ENCODE measurements at regions not wholly inside any gene's neighbourhood (a gene's known extent, or its start where the extent isn't known, plus 50 kb on each side); places are given as distances from the start of the nearest gene placed in this dataset.

GRCh38 chr5:88657136-88657535 lies 225.8 kb downstream of the MEF2C start:
- Mint-ChIP-seq H3K4me1 (peaks cover 14% of the 10 kb centered on the region), H3K4me3 (no peak overlapping the region), H3K36me3 (ENCODE audit: low read depth) (no peaks in the 10 kb centered on the region), H3K9me3 (no peaks in the 10 kb centered on the region), H3K27ac (no peak overlapping the region), H3K27me3 (ENCODE audit: low read depth, poor library complexity) (peaks cover 58% of the 10 kb centered on the region)
- DNase-seq, result no peak
- TF ChIP-seq CTCF (IDR thresholded peaks at IDR 0.05), result no peak

GRCh38 chr5:88656221-88656950 lies 226.6 kb downstream of the MEF2C start:
- TF ChIP-seq CTCF (IDR thresholded peaks at IDR 0.05), result no peak
- peaks cover 57% of the 10 kb centered on the region for H3K27me3 Mint-ChIP-seq (ENCODE audit: low read depth, poor library complexity)
- no peak overlapping the region for H3K27ac Mint-ChIP-seq
- H3K36me3 Mint-ChIP-seq (ENCODE audit: low read depth), result no peaks in the 10 kb centered on the region
- DNase-seq, result no peak
- H3K4me1 Mint-ChIP-seq, result peaks cover 9% of the 10 kb centered on the region
- no peaks in the 10 kb centered on the region for H3K9me3 Mint-ChIP-seq
- no peak overlapping the region for H3K4me3 Mint-ChIP-seq

GRCh38 chr5:88653471-88653870 lies 229.5 kb downstream of the MEF2C start:
- Mint-ChIP-seq H3K27me3 (ENCODE audit: low read depth, poor library complexity) (peaks cover 31% of the 10 kb centered on the region), H3K9me3 (no peaks in the 10 kb centered on the region), H3K36me3 (ENCODE audit: low read depth) (no peaks in the 10 kb centered on the region), H3K4me3 (no peak overlapping the region), H3K27ac (no peak overlapping the region), H3K4me1 (no peaks in the 10 kb centered on the region)
- no peak for TF ChIP-seq CTCF (IDR thresholded peaks at IDR 0.05)
- no peak for DNase-seq

- no peak overlapping the region for H3K4me3 Mint-ChIP-seq
- DNase-seq, result no peak
- no peak for TF ChIP-seq CTCF (IDR thresholded peaks at IDR 0.05)
- H3K27me3 Mint-ChIP-seq (ENCODE audit: low read depth, poor library complexity), result peaks cover 10% of the 10 kb centered on the region
- no peaks in the 10 kb centered on the region for H3K36me3 Mint-ChIP-seq (ENCODE audit: low read depth)
- H3K27ac Mint-ChIP-seq, result no peak overlapping the region
- H3K4me1 Mint-ChIP-seq, result no peaks in the 10 kb centered on the region
- no peaks in the 10 kb centered on the region for H3K9me3 Mint-ChIP-seq
These were observed 235.1 kb downstream of the MEF2C start for GRCh38 chr5:88647901-88648300.

- no peaks in the 10 kb centered on the region for H3K4me1 Mint-ChIP-seq
- no peaks in the 10 kb centered on the region for H3K9me3 Mint-ChIP-seq
- DNase-seq, result no peak
- H3K36me3 Mint-ChIP-seq (ENCODE audit: low read depth), result no peaks in the 10 kb centered on the region
- H3K27ac Mint-ChIP-seq, result no peak overlapping the region
- no peak for TF ChIP-seq CTCF (IDR thresholded peaks at IDR 0.05)
- H3K4me3 Mint-ChIP-seq, result no peak overlapping the region
- H3K27me3 Mint-ChIP-seq (ENCODE audit: low read depth, poor library complexity), result peaks cover 9% of the 10 kb centered on the region
These were observed 236.1 kb downstream of the MEF2C start for GRCh38 chr5:88646866-88647265.

GRCh38 chr5:88644676-88645075 lies 238.3 kb downstream of the MEF2C start:
- H3K9me3 Mint-ChIP-seq, result no peaks in the 10 kb centered on the region
- H3K4me3 Mint-ChIP-seq, result no peak overlapping the region
- peaks cover 7% of the 10 kb centered on the region for H3K27me3 Mint-ChIP-seq (ENCODE audit: low read depth, poor library complexity)
- no peaks in the 10 kb centered on the region for H3K4me1 Mint-ChIP-seq
- no peaks in the 10 kb centered on the region for H3K36me3 Mint-ChIP-seq (ENCODE audit: low read depth)
- TF ChIP-seq CTCF (IDR thresholded peaks at IDR 0.05), result no peak
- H3K27ac Mint-ChIP-seq, result no peak overlapping the region
- no peak for DNase-seq

Measured in nephron progenitor cell (in vitro differentiated cells).